HG03432 (cell line): ENCODE measurements at regions not wholly inside any gene's neighbourhood (a gene's known extent, or its start where the extent isn't known, plus 50 kb on each side); places are given as distances from the start of the nearest gene placed in this dataset.
A peak's percentile ranks its signal among the peaks of the same experiment; 100 is the strongest.

Experiments
- ATAC-seq: cut with Tn5 transposase; IDR thresholded peaks from one replicate; pipeline ENCODE4 v1.9.1; 2021; ENCODE audit warnings: mild to moderate bottlenecking, moderate library complexity; ENCODE audit not compliant: unreplicated experiment

GRCh38 chr6:134117409-134117808 is 65.0 kb upstream of the SLC2A12 start:
- ATAC-seq: peak; percentile 46

DNA sequence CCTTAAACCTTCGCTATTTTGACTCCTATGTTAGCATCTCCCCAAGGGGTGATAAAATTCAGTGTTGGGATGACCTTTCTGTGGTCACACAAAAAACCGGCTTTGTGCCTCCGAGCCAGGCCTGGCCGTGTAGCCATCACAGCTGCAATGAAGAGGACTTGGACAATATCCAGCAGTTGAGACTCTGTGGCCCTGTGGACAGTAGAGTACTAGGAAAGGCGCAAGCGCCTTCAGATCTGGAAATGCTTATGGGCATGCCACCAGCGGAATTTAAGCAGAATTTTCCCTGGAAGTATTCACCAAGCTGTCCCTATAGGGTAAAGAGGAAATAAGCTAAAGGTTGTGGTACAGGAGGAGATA is 63.3 kb upstream of the SLC2A12 start:
- ATAC-seq: no peak

- ATAC-seq: no peak
These were observed 62.7 kb upstream of the SLC2A12 start for GRCh38 chr6:134114918-134115714.

- no peak for ATAC-seq
These were observed 62.1 kb upstream of the SLC2A12 start for GRCh38 chr6:134114489-134114888.

DNA sequence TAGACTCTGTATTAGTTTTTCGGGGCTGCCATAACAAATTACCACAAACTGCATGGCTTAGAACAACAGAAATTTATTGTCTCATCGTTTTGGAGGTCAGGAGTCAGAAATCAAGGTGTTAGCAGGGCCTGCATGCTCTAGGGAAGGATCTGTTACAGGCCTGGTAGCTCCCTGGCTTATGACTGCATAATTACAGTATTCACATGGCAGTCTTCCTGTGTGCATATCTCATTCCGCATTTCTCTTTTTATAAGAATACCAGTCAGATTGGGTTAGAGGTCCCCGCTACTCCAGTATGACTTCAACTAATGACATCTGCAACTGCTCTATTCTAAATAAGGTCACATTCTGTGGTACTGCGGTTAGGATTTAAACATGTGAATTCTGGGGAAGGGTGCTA is 59.3 kb upstream of the SLC2A12 start:
- no peak for ATAC-seq

GRCh38 chr6:134111062-134111677 is 58.7 kb upstream of the SLC2A12 start:
- peak; percentile 70 for ATAC-seq

- ATAC-seq: no peak
These were observed 54.3 kb upstream of the SLC2A12 start for GRCh38 chr6:134106702-134107101.

DNA sequence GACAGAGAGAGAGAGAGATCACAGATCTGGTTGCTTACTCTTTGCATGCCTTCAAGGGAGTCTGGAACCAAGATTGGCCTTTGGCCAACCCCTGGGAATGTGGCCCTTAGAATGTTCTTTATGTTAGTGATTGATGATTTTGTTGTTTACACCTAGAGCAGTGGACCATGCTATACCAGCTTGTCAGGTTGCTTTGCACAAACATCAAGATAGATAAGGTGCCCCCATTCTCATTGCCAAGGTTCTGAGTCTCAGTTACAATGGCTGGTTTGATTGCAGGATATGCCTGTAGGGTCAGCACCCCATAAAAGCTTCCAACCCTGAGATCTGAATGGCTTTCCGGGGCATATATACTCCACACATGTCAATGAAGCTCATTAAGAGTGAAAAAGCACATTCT is 53.5 kb upstream of the SLC2A12 start:
- ATAC-seq: no peak

DNA sequence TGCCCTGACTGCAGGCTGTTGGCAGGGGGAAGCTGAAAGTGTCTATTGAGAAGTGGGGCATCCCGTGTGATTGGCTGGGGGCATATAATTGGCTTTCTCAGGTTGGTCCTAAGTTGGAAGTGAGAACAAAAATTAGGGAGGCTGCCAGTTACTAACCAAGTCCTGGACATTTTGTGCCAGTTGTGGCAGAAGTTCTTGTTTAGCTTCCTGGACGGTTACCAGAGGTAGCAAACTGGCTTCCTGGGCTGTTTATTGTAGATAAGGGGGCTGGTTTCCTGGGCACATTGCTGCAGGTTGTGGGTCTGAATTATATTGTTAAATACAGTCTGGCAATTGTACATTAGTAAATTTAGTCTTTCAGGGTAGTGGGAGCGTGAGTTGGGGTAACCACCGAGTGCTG is 50.6 kb upstream of the SLC2A12 start:
- no peak for ATAC-seq
